ENCODE measurements at regions not wholly inside any gene's neighbourhood (a gene's known extent, or its start where the extent isn't known, plus 50 kb on each side); places are given as distances from the start of the nearest gene placed in this dataset.

GRCh38 chr20:40467703-40468411, 221.2 kb downstream of the MAFB start:
- H3K27ac Mint-ChIP-seq, result no peak overlapping the region
- no peaks in the 10 kb centered on the region for H3K4me1 Mint-ChIP-seq (ENCODE audit: low read depth)
- ATAC-seq (ENCODE audit: poor library complexity) (no peak), DNase-seq (no peak)
- TF ChIP-seq CTCF (IDR thresholded peaks at IDR 0.05), result no peak
- Histone ChIP-seq H3K4me1 (ENCODE audit: insufficient read depth, low read length) (no peaks in the 10 kb centered on the region), H3K9me3 (ENCODE audit: control insufficient read depth in 1 of 2, insufficient read depth in 1 of 2, low read length in 2 of 2) (peaks cover 0 to 4% of the 10 kb centered on the region in 2 experiments), H3K36me3 (ENCODE audit: insufficient read depth, low read length) (no peaks in the 10 kb centered on the region), H3K27ac (ENCODE audit: low read depth in 1 of 2, low read length in 2 of 2) (no peak overlapping the region), H3K4me3 (ENCODE audit: low read length) (no peak overlapping the region), H3K27me3 (ENCODE audit: control insufficient read depth in 1 of 2, insufficient read depth in 2 of 2, low read length in 2 of 2) (no peaks in the 10 kb centered on the region)
- CTCF ChIA-PET, result no interaction called here
- H3K27me3 Mint-ChIP-seq, result peaks cover 7% of the 10 kb centered on the region
- H3K9me3 Mint-ChIP-seq, result no peaks in the 10 kb centered on the region
- POLR2A ChIA-PET, result no interaction called here
- no peak overlapping the region for H3K4me3 Mint-ChIP-seq
- intact Hi-C loops (cut with DNase I, micrococcal nuclease), result no loop called here
- H3K36me3 Mint-ChIP-seq (ENCODE audit: low read depth), result no peaks in the 10 kb centered on the region

GRCh38 chr20:40467067-40467466, 222.0 kb downstream of the MAFB start:
- intact Hi-C loops (cut with DNase I, micrococcal nuclease), result no loop called here
- ChIA-PET POLR2A (no interaction called here), CTCF (no interaction called here)
- no peak for TF ChIP-seq CTCF (IDR thresholded peaks at IDR 0.05)
- DNase-seq, result no peak
- ATAC-seq (ENCODE audit: poor library complexity), result no peak
- Mint-ChIP-seq H3K4me1 (ENCODE audit: low read depth) (no peaks in the 10 kb centered on the region), H3K27ac (no peak overlapping the region), H3K9me3 (no peaks in the 10 kb centered on the region), H3K4me3 (no peak overlapping the region), H3K27me3 (peaks cover 7% of the 10 kb centered on the region), H3K36me3 (ENCODE audit: low read depth) (no peaks in the 10 kb centered on the region)
- H3K36me3 ChIP-seq (ENCODE audit: insufficient read depth, low read length), result no peaks in the 10 kb centered on the region
- H3K27me3 ChIP-seq (ENCODE audit: control insufficient read depth in 1 of 2, insufficient read depth in 2 of 2, low read length in 2 of 2), result no peaks in the 10 kb centered on the region
- no peak overlapping the region for H3K4me3 ChIP-seq (ENCODE audit: low read length)
- H3K4me1 ChIP-seq (ENCODE audit: insufficient read depth, low read length), result no peaks in the 10 kb centered on the region
- peaks cover 0 to 4% of the 10 kb centered on the region in 2 experiments for H3K9me3 ChIP-seq (ENCODE audit: control insufficient read depth in 1 of 2, insufficient read depth in 1 of 2, low read length in 2 of 2)
- no peak overlapping the region for H3K27ac ChIP-seq (ENCODE audit: low read depth in 1 of 2, low read length in 2 of 2)

- DNase-seq (peak in 1 of 14 experiments; percentile 5), ATAC-seq (ENCODE audit: poor library complexity) (no peak)
- POLR2A ChIA-PET, result no interaction called here
- no peaks in the 10 kb centered on the region for H3K27me3 ChIP-seq (ENCODE audit: control insufficient read depth in 1 of 2, insufficient read depth in 2 of 2, low read length in 2 of 2)
- intact Hi-C loops (cut with DNase I, micrococcal nuclease), result no loop called here
- no peaks in the 10 kb centered on the region for H3K4me1 ChIP-seq (ENCODE audit: insufficient read depth, low read length)
- no peaks in the 10 kb centered on the region for H3K4me1 Mint-ChIP-seq (ENCODE audit: low read depth)
- CTCF ChIA-PET, result no interaction called here
- H3K4me3 ChIP-seq (ENCODE audit: low read length), result no peak overlapping the region
- H3K4me3 Mint-ChIP-seq, result no peak overlapping the region
- no peaks in the 10 kb centered on the region for H3K36me3 Mint-ChIP-seq (ENCODE audit: low read depth)
- TF ChIP-seq CTCF (IDR thresholded peaks at IDR 0.05), result no peak
- H3K9me3 Mint-ChIP-seq, result no peaks in the 10 kb centered on the region
- H3K27ac Mint-ChIP-seq, result no peak overlapping the region
- peaks cover 7% of the 10 kb centered on the region for H3K27me3 Mint-ChIP-seq
- H3K9me3 ChIP-seq (ENCODE audit: control insufficient read depth in 1 of 2, insufficient read depth in 1 of 2, low read length in 2 of 2), result peaks cover 0 to 4% of the 10 kb centered on the region in 2 experiments
- H3K36me3 ChIP-seq (ENCODE audit: insufficient read depth, low read length), result no peaks in the 10 kb centered on the region
- H3K27ac ChIP-seq (ENCODE audit: low read depth in 1 of 2, low read length in 2 of 2), result no peak overlapping the region
Observed at GRCh38 chr20:40464731-40465208, 224.3 kb downstream of the MAFB start.
